ENCODE measurements at regions not wholly inside any gene's neighbourhood (a gene's known extent, or its start where the extent isn't known, plus 50 kb on each side); places are given as distances from the start of the nearest gene placed in this dataset.

GRCh38 chr10:50963063-50963462 is 77.6 kb upstream of the A1CF start:
- Histone ChIP-seq H4K20me1 (ENCODE audit: low read length) (no peaks in the 10 kb centered on the region), H3K27ac (ENCODE audit: low read length) (no peak overlapping the region), H2AFZ (ENCODE audit: low read length) (no peak overlapping the region), H3K4me3 (ENCODE audit: low read length) (no peak overlapping the region), H3K9ac (ENCODE audit: low read length) (no peak overlapping the region), H3K36me3 (ENCODE audit: low read depth, low read length) (no peaks in the 10 kb centered on the region), H3K27me3 (ENCODE audit: low read length) (peaks cover 42% of the 10 kb centered on the region), H3K4me1 (ENCODE audit: insufficient read depth, low read length) (no peaks in the 10 kb centered on the region), H3K9me2 (replicated peaks; ENCODE audit: low read length) (peaks cover 9% of the 10 kb centered on the region; the same call in 1 of the 2 replicates), H3K4me2 (ENCODE audit: low read length) (no peak overlapping the region), H3F3A (ENCODE audit: low read length, unreplicated experiment) (no peaks in the 10 kb centered on the region), H3K9me3 (ENCODE audit: low read length) (no peaks in the 10 kb centered on the region), H3K79me2 (ENCODE audit: low read length) (no peaks in the 10 kb centered on the region)
- intact Hi-C loops (cut with micrococcal nuclease), result loop anchor here (1.0 kb wide), 1 partner anchor 26 kb away; no protein-coding TSS in a partner anchor
- DNase-seq (no peak), ATAC-seq (peak; percentile 81)
- BruUV-seq (replicated peaks), result no TSS peak
- ChIA-PET POLR2A (ENCODE audit: unreplicated experiment) (no interaction called here), CTCF (no interaction called here)
- TF ChIP-seq, protein P1, sequence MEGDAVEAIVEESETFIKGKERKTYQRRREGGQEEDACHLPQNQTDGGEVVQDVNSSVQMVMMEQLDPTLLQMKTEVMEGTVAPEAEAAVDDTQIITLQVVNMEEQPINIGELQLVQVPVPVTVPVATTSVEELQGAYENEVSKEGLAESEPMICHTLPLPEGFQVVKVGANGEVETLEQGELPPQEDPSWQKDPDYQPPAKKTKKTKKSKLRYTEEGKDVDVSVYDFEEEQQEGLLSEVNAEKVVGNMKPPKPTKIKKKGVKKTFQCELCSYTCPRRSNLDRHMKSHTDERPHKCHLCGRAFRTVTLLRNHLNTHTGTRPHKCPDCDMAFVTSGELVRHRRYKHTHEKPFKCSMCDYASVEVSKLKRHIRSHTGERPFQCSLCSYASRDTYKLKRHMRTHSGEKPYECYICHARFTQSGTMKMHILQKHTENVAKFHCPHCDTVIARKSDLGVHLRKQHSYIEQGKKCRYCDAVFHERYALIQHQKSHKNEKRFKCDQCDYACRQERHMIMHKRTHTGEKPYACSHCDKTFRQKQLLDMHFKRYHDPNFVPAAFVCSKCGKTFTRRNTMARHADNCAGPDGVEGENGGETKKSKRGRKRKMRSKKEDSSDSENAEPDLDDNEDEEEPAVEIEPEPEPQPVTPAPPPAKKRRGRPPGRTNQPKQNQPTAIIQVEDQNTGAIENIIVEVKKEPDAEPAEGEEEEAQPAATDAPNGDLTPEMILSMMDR (conservative IDR thresholded peaks at IDR 0.05; ENCODE audit: low read depth, low read length), result no peak
- TF ChIP-seq EZH2 (IDR thresholded peaks at IDR 0.05; ENCODE audit: low read length, unreplicated experiment), result no peak

DNA sequence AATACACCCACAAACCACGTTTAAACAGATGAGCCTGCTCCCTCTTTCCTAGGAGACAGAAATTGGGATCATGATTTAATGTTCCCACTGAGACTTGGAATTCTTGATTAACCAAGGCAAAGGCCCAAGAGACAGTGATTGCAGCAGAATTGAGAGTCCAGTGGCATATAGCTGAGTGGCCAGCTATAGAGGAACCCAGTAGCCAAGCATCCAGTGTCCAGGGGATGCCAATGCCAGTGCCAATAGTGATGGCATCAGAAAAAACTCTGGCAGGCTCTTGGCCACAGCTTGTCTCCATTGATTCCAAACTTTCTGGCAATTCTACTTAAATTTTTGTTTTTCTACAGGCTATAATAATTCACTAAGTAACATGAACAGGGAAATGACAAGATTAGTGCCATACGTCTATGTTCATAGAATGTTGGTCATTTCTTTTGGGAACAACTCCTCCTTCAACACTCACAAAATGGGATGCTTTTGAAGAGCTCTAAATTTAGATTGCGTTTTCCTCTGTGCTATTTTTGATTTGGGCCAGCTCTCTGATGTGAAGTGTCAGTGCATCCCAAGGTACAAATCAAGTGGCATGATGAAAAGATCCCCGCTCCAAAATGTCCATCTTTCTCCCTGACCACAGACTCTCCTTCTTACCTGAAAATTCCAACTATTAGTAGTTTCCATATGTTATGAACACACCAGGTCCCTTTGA is 83.1 kb upstream of the A1CF start:
- Histone ChIP-seq H3K79me2 (ENCODE audit: low read length) (no peaks in the 10 kb centered on the region), H3K4me2 (ENCODE audit: low read length) (no peak overlapping the region), H2AFZ (ENCODE audit: low read length) (no peak overlapping the region), H3K9me2 (replicated peaks; ENCODE audit: low read length) (0 out of 2 replicates have a peak, but pooled peaks cover 4% of the 10 kb centered on the region), H3K36me3 (ENCODE audit: low read depth, low read length) (no peaks in the 10 kb centered on the region), H3F3A (ENCODE audit: low read length, unreplicated experiment) (no peaks in the 10 kb centered on the region), H3K27ac (ENCODE audit: low read length) (no peak overlapping the region), H3K4me3 (ENCODE audit: low read length) (no peak overlapping the region), H4K20me1 (ENCODE audit: low read length) (no peaks in the 10 kb centered on the region), H3K9me3 (ENCODE audit: low read length) (no peaks in the 10 kb centered on the region), H3K9ac (ENCODE audit: low read length) (no peak overlapping the region), H3K27me3 (ENCODE audit: low read length) (peaks cover 40% of the 10 kb centered on the region), H3K4me1 (ENCODE audit: insufficient read depth, low read length) (no peaks in the 10 kb centered on the region)
- CTCF ChIA-PET, result no interaction called here
- ATAC-seq, result no peak
- BruUV-seq (replicated peaks), result no TSS peak
- DNase-seq, result no peak
- intact Hi-C loops (cut with micrococcal nuclease), result no loop called here
- TF ChIP-seq EZH2phosphoT487 (IDR thresholded peaks at IDR 0.05; ENCODE audit: borderline replicate concordance, low read length) (no peak), EZH2 (IDR thresholded peaks at IDR 0.05; ENCODE audit: low read length, unreplicated experiment) (no peak)
- TF ChIP-seq, protein P1 (conservative IDR thresholded peaks at IDR 0.05; ENCODE audit: low read depth, low read length), result no peak
- POLR2A ChIA-PET (ENCODE audit: unreplicated experiment), result interaction anchor here (0.7 kb wide), 1 partner anchor 101 kb away, joined by 4 read pairs; no protein-coding TSS in a partner anchor

GRCh38 chr10:50972591-50972990 is 87.2 kb upstream of the A1CF start:
- H3K27me3 ChIP-seq (ENCODE audit: low read length), result peaks cover 51% of the 10 kb centered on the region
- no peaks in the 10 kb centered on the region for H3K9me3 ChIP-seq (ENCODE audit: low read length)
- H3K9me2 ChIP-seq (replicated peaks; ENCODE audit: low read length), result no peaks in the 10 kb centered on the region
- H4K20me1 ChIP-seq (ENCODE audit: low read length), result no peaks in the 10 kb centered on the region
- TF ChIP-seq, protein P1 (conservative IDR thresholded peaks at IDR 0.05; ENCODE audit: low read depth, low read length), result no peak
- TF ChIP-seq EZH2phosphoT487 (IDR thresholded peaks at IDR 0.05; ENCODE audit: borderline replicate concordance, low read length), result no peak
- no peak for TF ChIP-seq EZH2 (IDR thresholded peaks at IDR 0.05; ENCODE audit: low read length, unreplicated experiment)
- ATAC-seq (no peak), DNase-seq (no peak)
- H3K9ac ChIP-seq (ENCODE audit: low read length), result no peak overlapping the region
- no peak overlapping the region for H3K4me2 ChIP-seq (ENCODE audit: low read length)
- BruUV-seq (replicated peaks), result no TSS peak
- H3K79me2 ChIP-seq (ENCODE audit: low read length), result no peaks in the 10 kb centered on the region
- H3K36me3 ChIP-seq (ENCODE audit: low read depth, low read length), result no peaks in the 10 kb centered on the region
- intact Hi-C loops (cut with micrococcal nuclease), result no loop called here
- ChIA-PET POLR2A (ENCODE audit: unreplicated experiment) (interaction anchor here (0.6 kb wide), 3 partner anchors 13 to 1300 kb away, joined by 3 read pairs; no protein-coding TSS in a partner anchor), CTCF (no interaction called here)
- H2AFZ ChIP-seq (ENCODE audit: low read length), result no peak overlapping the region
- no peak overlapping the region for H3K27ac ChIP-seq (ENCODE audit: low read length)
- no peak overlapping the region for H3K4me3 ChIP-seq (ENCODE audit: low read length)
- H3F3A ChIP-seq (ENCODE audit: low read length, unreplicated experiment), result no peaks in the 10 kb centered on the region
- no peaks in the 10 kb centered on the region for H3K4me1 ChIP-seq (ENCODE audit: insufficient read depth, low read length)

Data from PC-3 (cell line).